OCI-LY3 (cell line): ENCODE measurements at regions not wholly inside any gene's neighbourhood (a gene's known extent, or its start where the extent isn't known, plus 50 kb on each side); places are given as distances from the start of the nearest gene placed in this dataset.
"Not testable (repeated sequence)": the region's sequence is repeated elsewhere in the genome, so short reads cannot be mapped to it uniquely, and the experiment has no call there.

Source experiments
- CTCF ChIP-seq: fragments of 200-600, 300-600 bp; sonication (generic); IDR thresholded peaks from 2 replicates; pipeline ENCODE4 v1.5.1; 2014; ENCODE audit warnings: antibody characterized with exemption, low read length, low read depth
- EZH2phosphoT487 ChIP-seq: fragments of 200-600 bp; shearing (Covaris generic); IDR thresholded peaks from 2 replicates; pipeline ENCODE4 v1.6.1; 2018; ENCODE audit warnings: antibody characterized with exemption, mixed run types, low read depth

- TF ChIP-seq EZH2phosphoT487, CTCF: not testable (repeated sequence)
Measured at GRCh38 chr21:6482616-6483015, 4038.8 kb upstream of the TPTE start.
